ENCODE measurements at regions not wholly inside any gene's neighbourhood (a gene's known extent, or its start where the extent isn't known, plus 50 kb on each side); places are given as distances from the start of the nearest gene placed in this dataset.

- Mint-ChIP-seq H3K9me3 (ENCODE audit: unreplicated experiment) (peaks cover 7% of the 10 kb centered on the region), H3K4me3 (ENCODE audit: unreplicated experiment) (no peak overlapping the region), H3K36me3 (ENCODE audit: insufficient read depth, unreplicated experiment) (no peaks in the 10 kb centered on the region), H3K27me3 (ENCODE audit: insufficient read depth, unreplicated experiment) (no peaks in the 10 kb centered on the region), H3K27ac (ENCODE audit: low read depth, unreplicated experiment) (no peak overlapping the region), H3K4me1 (ENCODE audit: insufficient read depth, unreplicated experiment) (no peaks in the 10 kb centered on the region)
- ChIA-PET POLR2A (no interaction called here), CTCF (no interaction called here)
- intact Hi-C loops (cut with micrococcal nuclease): no loop called here
- TF ChIP-seq CTCF (IDR thresholded peaks at IDR 0.05; ENCODE audit: unreplicated experiment): no peak
- no peak for DNase-seq (ENCODE audit: unreplicated experiment)
- no TSS peak for BruUV-seq (replicated peaks)
These were observed 350.9 kb downstream of the OLFM4 start for GRCh38 chr13:53379485-53379884.

GRCh38 chr13:53382008-53382407, 353.4 kb downstream of the OLFM4 start:
- no TSS peak for BruUV-seq (replicated peaks)
- ChIA-PET CTCF (interaction anchor here (0.6 kb wide), 1 partner anchor 387 kb away, joined by 4 read pairs; no protein-coding TSS in a partner anchor), POLR2A (no interaction called here)
- H3K4me3 Mint-ChIP-seq (ENCODE audit: unreplicated experiment): no peak overlapping the region
- peaks cover 2% of the 10 kb centered on the region for H3K9me3 Mint-ChIP-seq (ENCODE audit: unreplicated experiment)
- no peak overlapping the region for H3K27ac Mint-ChIP-seq (ENCODE audit: low read depth, unreplicated experiment)
- H3K4me1 Mint-ChIP-seq (ENCODE audit: insufficient read depth, unreplicated experiment): no peaks in the 10 kb centered on the region
- intact Hi-C loops (cut with micrococcal nuclease): no loop called here
- peak; percentile 1 for DNase-seq (ENCODE audit: unreplicated experiment)
- peaks cover 6% of the 10 kb centered on the region for H3K36me3 Mint-ChIP-seq (ENCODE audit: insufficient read depth, unreplicated experiment)
- TF ChIP-seq CTCF (IDR thresholded peaks at IDR 0.05; ENCODE audit: unreplicated experiment): no peak
- no peaks in the 10 kb centered on the region for H3K27me3 Mint-ChIP-seq (ENCODE audit: insufficient read depth, unreplicated experiment)

GRCh38 chr13:53398051-53398450, 369.4 kb downstream of the OLFM4 start:
- ChIA-PET CTCF (no interaction called here), POLR2A (interaction anchor here (1.5 kb wide), 1 partner anchor 52 kb away, joined by 3 read pairs; no protein-coding TSS in a partner anchor)
- no peaks in the 10 kb centered on the region for H3K9me3 Mint-ChIP-seq (ENCODE audit: unreplicated experiment)
- DNase-seq (ENCODE audit: unreplicated experiment): no peak
- BruUV-seq (replicated peaks): no TSS peak
- TF ChIP-seq CTCF (IDR thresholded peaks at IDR 0.05; ENCODE audit: unreplicated experiment): no peak
- no peak overlapping the region for H3K4me3 Mint-ChIP-seq (ENCODE audit: unreplicated experiment)
- no peaks in the 10 kb centered on the region for H3K4me1 Mint-ChIP-seq (ENCODE audit: insufficient read depth, unreplicated experiment)
- no peaks in the 10 kb centered on the region for H3K27me3 Mint-ChIP-seq (ENCODE audit: insufficient read depth, unreplicated experiment)
- no peaks in the 10 kb centered on the region for H3K36me3 Mint-ChIP-seq (ENCODE audit: insufficient read depth, unreplicated experiment)
- no peak overlapping the region for H3K27ac Mint-ChIP-seq (ENCODE audit: low read depth, unreplicated experiment)
- intact Hi-C loops (cut with micrococcal nuclease): no loop called here

- no TSS peak for BruUV-seq (replicated peaks)
- Mint-ChIP-seq H3K4me3 (ENCODE audit: unreplicated experiment) (no peak overlapping the region), H3K27ac (ENCODE audit: low read depth, unreplicated experiment) (no peak overlapping the region), H3K27me3 (ENCODE audit: insufficient read depth, unreplicated experiment) (no peaks in the 10 kb centered on the region), H3K36me3 (ENCODE audit: insufficient read depth, unreplicated experiment) (no peaks in the 10 kb centered on the region), H3K9me3 (ENCODE audit: unreplicated experiment) (no peaks in the 10 kb centered on the region), H3K4me1 (ENCODE audit: insufficient read depth, unreplicated experiment) (no peaks in the 10 kb centered on the region)
- no peak for TF ChIP-seq CTCF (IDR thresholded peaks at IDR 0.05; ENCODE audit: unreplicated experiment)
- DNase-seq (ENCODE audit: unreplicated experiment): no peak
- intact Hi-C loops (cut with micrococcal nuclease): no loop called here
- CTCF ChIA-PET: interaction anchor here (0.5 to 0.6 kb wide), 2 partner anchors 17 to 442 kb away, joined by 3 to 4 read pairs; no protein-coding TSS in a partner anchor
- POLR2A ChIA-PET: no interaction called here
These were observed 377.0 kb downstream of the OLFM4 start for GRCh38 chr13:53405616-53406015.

All from MCF 10A (cell line).